NCI-H1694 treated with DMSO at 0.1 percent for 48 hours (cell line): ENCODE measurements at regions not wholly inside any gene's neighbourhood (a gene's known extent, or its start where the extent isn't known, plus 50 kb on each side); places are given as distances from the start of the nearest gene placed in this dataset.

Experiments used
- DNase-seq: peaks from one replicate; lab custom pipeline; 2025; lab: John Stamatoyannopoulos, UW

DNA sequence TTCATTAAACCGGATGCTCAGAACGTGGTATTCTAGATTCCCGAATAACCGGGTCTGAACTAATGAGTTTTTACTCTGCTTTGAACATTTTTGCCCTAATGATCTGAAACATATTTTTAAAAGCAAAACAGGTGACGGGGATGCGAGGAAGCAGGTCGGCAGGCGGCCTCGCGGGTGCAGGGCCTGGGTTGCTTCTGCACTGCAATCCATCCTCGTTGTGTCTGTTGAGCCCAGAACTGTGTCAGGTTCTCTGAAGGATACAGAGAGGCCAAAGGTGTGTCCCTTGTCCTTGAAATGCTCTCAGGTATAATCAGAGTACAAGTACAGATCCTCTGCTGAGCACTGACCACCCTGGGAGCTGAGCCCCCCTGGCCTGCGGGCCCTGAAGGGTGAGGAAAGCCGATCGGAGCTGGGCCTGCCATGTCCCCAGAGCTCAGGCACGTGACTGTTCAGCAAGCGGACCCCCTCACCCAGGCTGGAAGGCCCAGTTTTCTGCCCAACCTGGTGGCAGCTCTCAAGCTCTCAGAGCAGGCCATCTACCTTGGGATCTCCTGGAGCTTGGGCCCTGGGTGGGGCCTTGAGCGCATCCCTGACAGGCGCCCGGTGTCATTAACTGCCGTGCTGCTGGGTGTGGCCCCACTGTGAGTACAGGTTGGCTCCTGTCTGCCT, 151.8 kb downstream of the OLFM1 start:
- DNase-seq = no peak

DNA sequence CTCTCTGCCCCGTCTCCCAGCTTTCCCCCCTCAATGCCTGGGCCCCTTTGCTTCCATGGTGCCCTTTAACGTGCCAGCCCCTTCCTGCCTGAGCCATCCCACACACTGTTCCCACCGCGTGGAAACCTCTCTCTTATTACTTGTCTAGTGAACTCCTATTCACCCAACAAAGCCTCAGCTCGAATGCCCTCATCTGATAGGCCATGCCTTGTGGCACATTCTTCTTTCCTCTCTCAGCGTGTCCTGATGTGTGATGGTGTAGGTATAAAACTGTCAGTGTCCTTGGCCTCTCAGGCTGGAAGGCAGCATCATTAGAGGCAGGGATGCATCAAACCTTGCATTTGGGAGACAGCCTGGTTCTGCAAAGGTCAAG, 152.3 kb downstream of the OLFM1 start:
- DNase-seq = no peak

DNA sequence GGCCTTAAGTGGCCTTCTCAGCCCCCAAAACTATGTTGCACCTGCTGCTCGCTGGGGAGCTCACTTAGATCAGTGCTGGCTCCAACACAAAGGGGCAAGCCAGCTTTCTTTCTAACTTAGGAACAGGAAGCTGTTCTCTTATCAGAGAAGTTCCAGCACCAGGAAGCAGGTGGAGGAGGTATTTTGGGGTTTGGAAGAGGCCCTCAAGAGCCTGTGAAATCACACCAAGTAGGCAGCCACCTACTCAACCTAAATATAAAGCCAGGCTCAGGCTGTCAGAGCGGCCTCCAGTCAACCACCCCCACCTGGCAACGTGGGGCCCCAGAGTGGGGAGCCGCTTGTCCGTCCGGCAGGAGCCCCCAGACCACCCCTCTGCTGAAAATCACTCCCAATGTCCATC, 152.8 kb downstream of the OLFM1 start:
- no peak for DNase-seq

DNA sequence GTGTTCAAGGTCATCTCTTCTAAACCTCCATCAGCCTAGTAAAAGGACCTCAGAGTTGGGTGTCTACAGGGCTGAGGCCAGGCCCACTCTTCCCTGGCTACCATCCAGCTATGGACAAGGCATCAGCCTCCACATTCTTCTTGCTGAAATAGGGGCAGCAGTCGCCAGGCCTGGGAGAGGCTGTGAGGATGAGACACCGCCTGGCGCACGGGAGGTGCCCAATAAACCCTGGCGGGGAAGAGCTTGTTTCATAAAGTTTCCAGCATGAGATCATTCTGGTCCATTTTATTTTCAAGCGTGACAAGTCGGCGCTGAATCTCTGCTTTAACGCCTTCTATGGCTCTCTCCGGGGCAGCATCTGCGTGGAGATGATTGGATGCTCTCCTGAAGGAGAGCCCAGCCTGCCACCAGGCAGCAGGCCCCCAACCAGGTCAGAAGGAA, 153.4 kb downstream of the OLFM1 start:
- no peak for DNase-seq

DNA sequence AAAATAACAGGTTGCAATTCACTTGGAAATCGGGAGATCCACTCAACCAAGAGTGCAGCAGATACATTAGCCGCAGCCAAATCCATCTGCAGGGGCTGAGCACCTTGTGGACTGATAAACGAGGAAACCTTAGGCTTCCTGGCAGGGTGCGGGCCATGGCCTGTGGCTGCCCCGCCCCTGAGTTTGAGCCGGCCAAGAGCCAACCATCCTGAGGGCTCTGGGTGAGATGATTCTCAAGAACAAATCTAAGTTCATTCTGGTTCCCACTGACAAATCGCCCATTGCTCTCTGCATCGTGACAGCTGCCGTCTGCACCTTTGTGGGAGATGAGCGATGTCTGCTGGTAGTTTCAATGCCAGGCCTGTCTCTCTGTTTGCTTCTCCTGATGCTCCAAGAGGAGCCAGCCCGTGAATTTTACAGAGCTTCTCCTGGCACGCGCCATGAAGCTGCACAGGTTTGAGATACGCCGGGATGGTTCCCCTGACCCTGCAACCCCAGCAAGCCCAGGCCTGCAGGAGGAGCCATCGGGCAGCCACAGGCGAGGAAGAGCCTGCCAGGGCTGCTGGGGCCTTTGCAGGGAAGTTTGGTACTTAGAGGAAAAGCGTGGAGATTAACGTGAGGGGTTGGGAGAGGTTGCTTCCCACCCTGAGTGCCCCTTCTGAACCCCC, 154.0 kb downstream of the OLFM1 start:
- peak; percentile 31 for DNase-seq

DNA sequence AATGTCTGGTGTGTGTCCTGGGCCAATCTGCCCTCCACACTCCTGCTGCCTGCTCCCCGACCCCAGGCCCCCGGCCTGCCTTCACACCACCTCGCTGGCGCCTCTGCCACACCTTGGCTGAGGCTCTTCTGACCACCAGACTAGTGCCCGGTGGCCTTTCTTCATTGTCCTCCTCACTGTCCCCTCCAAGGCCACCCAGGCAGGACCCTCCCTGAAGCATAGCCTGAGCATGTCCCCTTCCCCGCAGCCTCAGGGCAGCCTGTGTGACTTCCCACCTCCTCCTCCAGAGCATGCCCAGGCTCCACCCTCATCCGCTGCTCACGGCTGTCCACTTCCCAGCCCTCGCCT, 154.6 kb downstream of the OLFM1 start:
- DNase-seq = no peak

DNA sequence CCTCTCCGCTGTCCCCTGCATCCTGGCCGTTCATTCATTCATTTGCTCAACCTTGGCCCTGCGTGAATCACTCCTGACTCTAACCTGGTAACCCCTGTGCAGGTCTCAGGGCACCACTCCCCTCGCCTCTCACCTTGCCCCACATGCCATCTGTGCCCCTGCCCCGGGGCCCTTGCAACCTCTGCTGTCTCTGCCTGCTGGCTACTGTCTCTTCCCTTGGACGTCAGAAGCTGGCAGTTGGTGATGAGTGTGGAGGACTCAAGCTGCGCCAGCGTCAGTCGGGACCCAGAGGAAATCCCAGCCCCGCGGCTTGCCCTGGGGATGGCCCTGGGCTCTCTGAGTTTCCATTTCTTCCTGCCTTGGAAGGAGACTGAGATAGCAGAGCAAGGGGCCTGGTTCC, 154.9 kb downstream of the OLFM1 start:
- DNase-seq = no peak

DNA sequence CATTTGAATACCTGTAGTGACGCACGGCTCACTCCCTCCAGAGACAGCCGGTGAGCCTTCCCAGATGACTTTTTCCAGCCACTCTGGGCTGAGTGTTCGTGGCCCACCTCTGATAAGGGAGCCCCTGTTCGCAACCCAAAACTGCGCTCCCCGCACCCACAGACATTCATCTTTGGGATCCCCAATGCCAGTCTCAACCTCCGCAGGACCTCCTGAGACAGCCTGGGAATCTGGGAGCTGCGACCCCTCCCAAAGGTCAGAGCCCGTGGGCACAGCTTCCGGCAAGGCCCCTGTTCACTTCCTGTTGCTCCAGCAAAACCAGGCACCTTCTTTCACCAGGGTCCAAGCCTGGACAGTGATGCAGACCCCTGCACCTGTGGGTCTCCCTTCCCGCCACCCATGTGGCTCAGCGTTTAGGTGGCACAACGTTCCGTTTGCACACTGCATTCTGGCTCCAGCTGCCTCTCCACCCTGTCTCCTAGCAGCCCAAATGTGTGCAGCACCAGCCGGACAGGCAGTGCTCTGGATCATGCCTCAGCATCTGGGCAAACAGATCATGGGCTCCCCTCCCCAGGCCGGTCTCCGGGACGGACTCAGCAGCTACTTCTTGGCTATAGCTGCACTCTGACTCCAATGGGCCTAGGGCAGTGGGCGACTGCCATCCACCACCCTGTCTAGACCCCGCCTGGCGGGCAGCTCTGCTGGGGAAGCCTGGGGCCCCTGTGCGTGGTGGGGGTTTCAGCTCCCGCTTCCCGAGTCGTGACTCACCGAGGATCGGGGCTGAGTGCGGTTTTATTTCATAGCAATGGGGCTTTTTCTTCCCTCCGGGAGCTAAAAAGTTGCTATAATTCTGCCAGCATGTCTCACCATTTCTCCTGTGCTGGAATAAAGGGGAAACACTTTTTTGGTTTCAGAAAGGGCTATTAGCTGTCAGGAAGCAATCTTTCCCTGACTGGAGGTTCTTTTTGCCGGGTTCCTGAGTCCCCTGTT, 156.0 kb downstream of the OLFM1 start:
- no peak for DNase-seq

DNA sequence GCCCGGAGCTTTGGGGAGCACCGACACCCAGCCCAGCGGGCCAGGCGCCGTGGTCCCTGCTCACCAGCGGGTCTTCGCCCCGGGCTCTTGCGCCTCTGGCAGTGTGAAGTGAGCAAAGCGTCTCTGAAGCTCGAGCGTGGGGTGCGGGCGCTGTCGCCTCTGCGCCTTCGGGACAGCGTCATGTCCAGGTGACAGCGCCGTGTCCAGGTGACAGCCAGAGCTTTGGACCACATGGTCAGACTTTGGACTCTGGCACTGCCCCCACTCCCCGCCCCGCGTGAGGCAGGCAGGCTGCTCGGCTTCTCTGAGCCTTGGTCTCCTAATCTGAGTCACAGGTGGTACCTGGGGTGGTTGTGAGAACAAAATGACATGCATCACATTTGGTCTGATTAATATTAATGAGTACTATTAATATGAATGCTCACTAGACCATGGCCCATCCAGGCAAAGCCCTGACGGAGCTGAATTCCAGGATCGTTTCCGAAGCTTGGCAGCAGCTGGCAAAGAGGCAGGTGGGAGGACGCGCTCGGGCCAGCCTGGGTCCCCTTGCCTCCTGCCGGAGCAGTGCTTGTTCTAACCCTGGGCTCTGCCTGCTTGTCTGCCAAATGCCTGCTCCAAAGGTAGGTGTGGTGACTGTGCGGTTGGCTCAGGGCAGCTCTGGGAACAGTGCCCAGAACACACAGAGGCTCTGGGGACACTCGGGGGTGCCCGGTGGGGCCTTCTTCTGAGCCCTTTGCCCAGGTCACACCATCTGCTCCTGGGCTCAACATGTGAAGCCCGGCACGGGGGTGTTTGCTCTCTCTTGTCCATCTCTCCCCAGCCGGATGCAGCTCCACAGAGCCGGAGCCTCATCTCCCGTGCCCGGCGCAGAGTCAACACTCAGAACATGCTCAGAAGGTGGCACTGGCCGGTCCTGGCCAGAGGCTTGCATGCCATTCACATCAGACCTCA, 157.1 kb downstream of the OLFM1 start:
- peak; percentile 79 for DNase-seq

DNA sequence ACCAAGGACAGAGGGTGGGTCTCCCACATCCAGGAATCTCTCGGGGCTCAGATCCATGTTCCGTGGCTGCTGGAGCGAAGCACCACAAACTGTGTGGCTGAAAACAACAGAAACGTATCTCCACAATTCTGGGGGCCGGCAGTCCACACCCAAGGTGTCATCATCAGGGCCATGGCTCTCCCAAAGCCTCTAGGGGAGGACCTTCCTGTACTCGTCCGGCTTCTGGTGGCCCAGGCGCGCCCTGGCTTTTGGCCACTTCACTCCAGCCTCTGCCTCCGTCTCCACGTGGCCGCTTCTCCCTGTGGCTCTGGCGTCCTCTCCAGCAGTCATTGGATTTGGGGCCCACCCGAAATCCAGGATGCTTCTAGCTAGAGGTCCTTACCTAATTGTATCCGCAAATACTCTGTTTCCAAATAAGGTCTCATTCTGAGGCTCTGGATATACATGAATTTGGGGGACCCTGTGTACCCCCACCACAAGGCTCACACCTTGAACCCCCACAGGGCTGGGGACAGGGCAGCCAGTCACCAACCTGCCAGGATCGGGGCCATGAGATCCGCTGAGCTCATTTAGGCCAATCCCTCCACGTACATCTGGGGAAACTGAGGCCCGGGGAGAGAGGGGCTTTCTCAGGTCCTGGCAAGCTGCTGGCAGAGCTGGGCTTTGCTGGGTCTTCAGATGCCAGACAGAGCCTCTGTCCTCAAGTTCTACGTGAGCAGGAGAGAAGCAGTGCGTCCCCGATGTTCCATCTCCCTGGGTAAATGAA, 158.2 kb downstream of the OLFM1 start:
- DNase-seq = no peak

DNA sequence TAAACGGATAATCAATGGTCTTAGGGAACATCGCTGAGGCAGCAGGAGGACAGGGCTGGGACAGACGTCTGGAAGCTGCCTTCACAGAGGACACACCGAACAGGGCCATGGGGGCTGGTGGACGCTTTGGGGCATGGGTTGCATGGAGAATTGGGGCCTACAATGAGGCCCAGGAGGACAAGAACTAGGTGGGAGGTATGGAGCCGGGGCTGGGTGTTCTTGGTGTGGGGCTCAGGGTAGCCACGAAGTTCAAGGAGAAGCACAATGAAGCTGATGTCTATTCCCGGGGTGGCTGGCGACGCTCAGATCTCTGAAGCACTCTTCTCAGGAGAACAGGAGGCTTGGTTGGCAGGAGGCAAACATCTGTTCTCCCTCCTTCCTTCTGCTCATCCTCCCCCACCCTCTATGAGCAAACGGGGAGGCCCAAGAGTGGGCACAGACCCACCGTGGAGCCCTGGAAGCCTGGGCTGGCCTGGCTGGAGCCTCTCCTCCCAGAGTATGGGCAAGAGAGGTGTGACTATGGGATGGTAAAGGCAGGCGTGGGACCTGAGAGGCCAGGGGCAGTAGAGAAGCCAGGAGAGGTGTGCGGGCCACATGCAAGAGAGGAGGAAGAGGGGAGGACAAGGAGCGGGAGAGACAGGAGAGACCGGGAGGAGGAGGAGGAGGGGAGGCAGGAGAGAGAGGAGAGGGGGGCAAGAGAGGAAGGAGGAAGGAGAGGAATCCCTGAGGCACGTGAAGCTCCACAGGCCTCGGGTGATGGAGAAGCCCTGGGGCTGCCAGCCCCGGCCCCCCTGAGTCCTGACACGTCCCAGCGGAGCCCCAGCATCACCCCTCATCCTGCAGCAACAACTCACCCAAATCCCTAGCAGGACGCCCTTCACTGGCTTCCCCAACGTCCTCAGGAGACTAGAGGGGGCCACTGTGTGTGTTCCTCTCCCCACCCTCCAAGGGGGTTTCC, 159.1 kb downstream of the OLFM1 start:
- DNase-seq = no peak

DNA sequence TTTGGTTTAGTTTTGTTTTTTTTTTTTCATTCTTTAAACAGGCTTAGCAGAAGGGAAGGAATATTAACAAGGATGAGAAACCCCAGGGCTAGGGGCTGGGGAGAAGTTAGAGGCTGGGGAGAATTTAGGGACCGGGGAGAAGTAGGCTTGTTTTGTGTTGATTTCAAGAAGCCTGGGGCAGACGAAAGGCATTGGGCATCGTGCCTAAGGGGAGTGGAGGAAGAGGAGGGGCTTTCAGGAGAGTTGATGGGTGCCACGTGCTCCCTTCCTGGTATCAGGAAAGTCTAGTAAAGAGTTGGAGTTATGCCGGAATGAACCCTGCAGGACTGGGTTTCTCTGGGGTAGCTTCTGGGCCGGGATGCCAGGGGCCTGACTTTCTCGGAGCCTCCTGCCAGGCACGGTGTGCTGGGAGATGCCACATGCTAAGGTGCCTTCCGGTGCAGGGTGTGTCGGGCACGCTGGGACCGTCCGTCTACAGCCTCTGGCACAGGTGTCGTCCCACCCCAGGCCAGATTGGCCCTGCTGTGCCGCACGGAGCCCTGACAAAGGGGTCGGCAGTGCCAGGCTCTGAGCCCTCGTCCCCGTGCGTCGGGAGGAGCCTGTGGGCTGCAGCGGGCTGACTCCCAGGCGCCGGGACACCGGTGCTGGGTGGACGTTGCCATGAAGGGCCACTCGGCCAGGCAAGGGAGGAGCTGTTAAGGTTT, 159.9 kb downstream of the OLFM1 start:
- DNase-seq = no peak

DNA sequence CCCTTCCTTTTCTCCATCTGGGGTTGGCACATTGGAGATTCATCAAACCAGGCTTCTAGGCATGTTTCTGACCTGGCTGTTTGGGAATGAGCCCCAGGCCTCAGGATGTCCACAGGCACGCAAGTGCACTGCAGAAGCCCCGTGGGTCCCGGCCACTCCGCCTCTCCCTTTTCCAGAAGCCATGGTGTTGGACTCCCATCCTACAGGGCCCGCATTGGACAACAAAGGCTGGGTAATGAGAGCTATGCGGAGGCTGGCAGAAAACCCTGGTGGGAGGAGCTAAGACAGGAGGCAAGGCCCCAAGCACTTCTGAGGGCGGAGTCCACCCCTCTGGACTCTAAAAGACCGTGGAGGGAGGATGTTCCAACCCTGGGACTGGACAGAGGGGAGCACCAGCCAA, 160.6 kb downstream of the OLFM1 start:
- DNase-seq = no peak

DNA sequence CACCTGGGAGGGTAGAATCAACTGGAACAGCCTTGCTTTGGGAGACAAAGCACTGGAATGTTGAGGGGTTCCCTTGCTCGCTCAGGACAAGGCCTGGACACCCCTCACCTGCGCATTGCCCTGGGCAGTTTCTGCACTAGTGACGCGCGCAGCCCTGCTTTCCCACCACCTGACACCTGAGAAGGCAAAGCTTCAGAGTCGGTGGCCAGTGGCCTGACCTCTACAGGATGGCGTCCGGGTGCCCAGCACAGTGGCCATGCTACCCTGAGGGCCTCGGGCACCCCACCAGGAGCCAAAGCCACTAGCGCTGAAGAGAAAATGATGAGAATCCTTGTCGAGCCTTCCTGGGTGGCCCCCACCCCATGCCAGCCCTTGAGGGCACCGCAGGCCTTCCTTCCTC, 161.3 kb downstream of the OLFM1 start:
- no peak for DNase-seq

DNA sequence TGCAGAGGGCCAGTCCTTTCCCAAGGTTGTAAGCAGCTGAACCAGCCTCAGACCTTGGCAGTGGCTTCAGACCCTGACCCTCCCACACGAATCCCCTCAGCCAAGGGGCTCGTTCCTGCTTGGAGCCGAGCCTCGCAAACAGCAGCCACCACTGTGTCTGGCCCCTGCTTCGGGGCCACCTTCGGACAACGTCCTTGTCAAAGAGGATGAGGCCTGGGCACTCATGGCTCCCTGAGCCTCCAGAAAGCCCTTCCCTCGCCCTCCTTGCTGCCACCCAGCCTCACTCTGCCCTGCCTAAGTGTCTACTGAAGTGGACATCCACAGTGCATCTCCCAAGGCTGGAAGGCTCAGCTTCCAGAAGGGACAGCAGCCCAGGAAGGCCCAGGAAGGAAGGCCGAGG, 161.7 kb downstream of the OLFM1 start:
- DNase-seq = no peak

DNA sequence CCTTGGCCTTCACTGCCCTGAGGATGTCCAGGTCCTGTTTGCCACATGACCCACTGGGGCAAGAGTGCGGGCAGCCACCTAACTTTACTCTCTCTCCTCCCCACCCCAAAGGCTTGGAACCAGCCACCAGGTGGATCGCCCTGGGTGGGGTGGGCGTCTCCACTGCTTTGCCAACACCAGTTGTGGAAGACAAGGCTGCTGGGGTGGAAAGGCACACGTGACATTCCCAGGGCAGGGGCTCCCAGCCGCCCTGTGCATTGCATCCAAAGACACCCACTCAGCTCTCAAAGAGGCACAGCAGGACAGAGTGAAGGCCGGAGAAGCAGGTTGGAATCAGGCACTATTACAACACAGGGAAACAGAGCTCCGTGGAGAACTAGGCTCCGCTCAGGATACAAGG, 162.2 kb downstream of the OLFM1 start:
- no peak for DNase-seq

DNA sequence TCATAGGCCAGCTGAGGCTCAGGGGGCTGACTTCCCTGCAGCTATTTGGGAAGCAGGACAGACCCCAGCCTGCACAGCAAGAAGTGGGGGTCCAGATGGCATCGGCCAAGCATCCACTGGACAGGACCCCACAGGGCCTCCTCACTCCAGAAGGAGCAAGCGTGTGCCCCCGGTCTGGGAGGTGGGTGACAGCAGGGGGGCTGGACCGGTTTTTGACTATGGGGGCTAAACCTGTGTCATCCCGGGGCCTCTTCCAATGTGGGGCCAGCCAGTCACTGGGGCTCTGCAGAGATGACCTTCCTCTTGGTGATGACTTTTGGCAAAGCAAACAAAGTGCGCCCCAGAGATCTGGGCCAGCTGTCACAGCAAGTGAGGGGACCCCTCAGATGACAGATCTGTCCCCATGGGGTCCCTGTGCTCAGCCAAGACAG, 163.9 kb downstream of the OLFM1 start:
- DNase-seq = no peak

DNA sequence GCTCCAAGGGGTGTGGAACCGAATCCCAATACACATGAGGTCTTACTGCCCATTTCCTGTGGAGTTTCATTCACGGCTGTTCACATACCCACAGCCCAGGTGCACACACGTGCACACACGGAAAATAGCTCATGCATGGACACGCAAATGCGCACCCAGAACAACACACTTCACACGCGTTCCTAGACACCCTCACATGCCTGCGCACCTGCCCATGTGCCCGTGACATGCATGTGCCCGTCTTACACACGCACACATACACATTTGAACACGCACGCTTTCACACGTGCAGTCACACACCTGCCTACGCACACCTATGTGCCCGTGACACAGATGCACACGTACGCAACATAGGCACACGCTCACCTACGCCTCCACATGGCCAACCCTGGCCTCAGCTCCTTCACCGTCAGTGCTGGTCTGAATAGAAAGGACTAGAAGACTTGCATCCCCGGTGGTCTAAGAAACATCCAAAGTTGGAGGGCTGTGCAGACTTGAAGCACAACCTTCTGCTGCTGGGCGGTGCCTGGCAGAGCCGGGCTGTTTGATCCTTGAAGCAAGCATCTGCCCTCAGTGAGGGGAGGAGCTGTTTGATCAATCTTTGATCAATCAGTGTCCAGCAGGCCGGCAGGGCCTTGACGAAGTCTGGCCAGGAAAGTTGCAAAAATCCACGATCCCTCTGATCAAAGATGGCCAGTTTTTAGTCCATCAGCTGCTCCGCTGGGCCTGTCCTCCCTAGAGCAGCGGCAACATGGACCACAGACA, 164.7 kb downstream of the OLFM1 start:
- no peak for DNase-seq

DNA sequence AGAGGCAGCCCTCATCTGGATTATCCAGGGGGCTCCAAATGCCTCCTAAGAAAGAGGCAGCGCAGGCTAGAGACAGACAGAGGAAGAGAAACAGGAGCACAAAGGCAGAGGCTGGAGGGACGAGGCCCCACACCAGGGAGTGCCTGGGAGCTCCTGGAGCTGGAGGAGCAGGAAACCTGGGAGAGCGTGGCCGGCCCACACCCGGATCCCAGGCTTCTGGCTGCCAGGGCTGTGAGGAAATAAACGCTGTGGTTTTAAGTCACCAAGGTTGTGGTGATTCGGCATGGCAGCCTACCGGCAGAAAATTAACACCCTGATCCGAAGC, 165.5 kb downstream of the OLFM1 start:
- no peak for DNase-seq
